Spinal cord (tissue), 9 donors: ENCODE measurements at regions not wholly inside any gene's neighbourhood (a gene's known extent, or its start where the extent isn't known, plus 50 kb on each side); places are given as distances from the start of the nearest gene placed in this dataset.
"Not testable (repeated sequence)": the region's sequence is repeated elsewhere in the genome, so short reads cannot be mapped to it uniquely, and the experiment has no call there.

Experiments used
- DNase-seq, 6 donors: peaks; one replicate each; pipeline versions ENCODE4 v3.0.0 to v3.0.0-alpha.2; 2013 to 2015; ENCODE audit warnings: low spot score in 6 of 6, low read depth in 4 of 6
- H3K27ac ChIP-seq: one replicate; pipeline ENCODE4 v1.5.1; 2013; ENCODE audit warnings: low read depth, low read length, control low read depth
- H3K27me3 ChIP-seq: one replicate; pipeline ENCODE4 v1.6.1; 2013; ENCODE audit warnings: low read length; ENCODE audit not compliant: control insufficient read depth, insufficient read depth
- H3K36me3 ChIP-seq: one replicate; pipeline ENCODE4 v1.6.1; 2013; ENCODE audit warnings: low read length; ENCODE audit not compliant: control insufficient read depth, insufficient read depth
- H3K4me1 ChIP-seq: one replicate; pipeline ENCODE4 v1.6.1; 2013; ENCODE audit warnings: low read length; ENCODE audit not compliant: control insufficient read depth, insufficient read depth
- H3K4me3 ChIP-seq: one replicate; pipeline ENCODE4 v1.5.1; 2013; ENCODE audit warnings: low read depth, low read length, control low read depth
- H3K9me3 ChIP-seq: one replicate; pipeline ENCODE4 v1.6.1; 2013; ENCODE audit warnings: low read length; ENCODE audit not compliant: control insufficient read depth, insufficient read depth
- WGBS: methylation state at CpG from one replicate; pipeline ENCODE4 v1.1.5; 2013; ENCODE audit warnings: missing lambda C conversion rate; ENCODE audit not compliant: insufficient coverage; 5-methylcytosine and 5-hydroxymethylcytosine counted together
- donor health status: healthy.

DNA sequence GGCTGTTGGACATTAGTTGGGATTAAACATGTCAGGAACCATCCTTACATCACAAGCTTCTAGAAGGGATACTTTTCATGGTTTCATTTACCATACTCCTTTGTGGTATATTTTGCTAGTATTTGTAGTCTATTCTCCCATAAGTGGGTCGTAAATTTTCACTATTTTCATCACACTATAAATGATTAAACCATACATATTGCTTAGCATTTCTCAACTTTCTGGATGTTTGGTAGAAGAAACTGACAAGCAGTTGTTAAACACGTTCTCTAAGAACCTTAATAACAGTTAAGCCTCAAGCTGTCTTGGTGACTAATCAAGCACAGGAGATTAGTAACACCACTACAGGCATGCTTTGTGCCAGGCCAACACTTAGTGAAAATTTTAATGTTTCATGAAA lies 375.5 kb downstream of the NAF1 start:
- DNase-seq, result no peak
- WGBS, result no CpG with 5 or more reads among the region's 2 CpGs
- no peaks in the 10 kb centered on the region for H3K9me3 ChIP-seq
- no peaks in the 10 kb centered on the region for H3K27me3 ChIP-seq
- H3K4me1 ChIP-seq, result no peaks in the 10 kb centered on the region
- no peak overlapping the region for H3K4me3 ChIP-seq
- H3K36me3 ChIP-seq, result no peaks in the 10 kb centered on the region
- no peak overlapping the region for H3K27ac ChIP-seq

DNA sequence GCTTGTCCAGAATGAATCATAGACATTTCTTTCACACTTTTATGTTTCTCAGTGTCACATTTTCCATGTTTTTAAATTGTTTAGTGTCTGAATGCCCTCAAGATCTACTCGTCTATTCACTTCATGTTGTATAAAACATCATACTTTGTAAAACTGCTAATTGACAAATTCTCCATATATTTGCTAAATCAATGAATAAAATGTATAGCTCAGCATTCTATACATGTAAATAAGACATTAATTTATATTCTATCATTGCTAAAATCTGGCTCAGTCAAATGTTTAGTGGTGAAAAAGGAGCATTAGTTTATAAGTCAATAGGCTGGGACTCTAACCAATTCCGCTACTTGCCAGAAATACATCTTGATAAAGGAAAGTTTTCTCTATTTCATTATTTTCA lies 379.6 kb downstream of the NAF1 start:
- H3K4me3 ChIP-seq, result no peak overlapping the region
- no peaks in the 10 kb centered on the region for H3K36me3 ChIP-seq
- H3K9me3 ChIP-seq, result no peaks in the 10 kb centered on the region
- no peak overlapping the region for H3K27ac ChIP-seq
- H3K4me1 ChIP-seq, result no peaks in the 10 kb centered on the region
- WGBS, result no CpG with 5 or more reads among the region's 2 CpGs
- no peaks in the 10 kb centered on the region for H3K27me3 ChIP-seq
- no peak for DNase-seq

DNA sequence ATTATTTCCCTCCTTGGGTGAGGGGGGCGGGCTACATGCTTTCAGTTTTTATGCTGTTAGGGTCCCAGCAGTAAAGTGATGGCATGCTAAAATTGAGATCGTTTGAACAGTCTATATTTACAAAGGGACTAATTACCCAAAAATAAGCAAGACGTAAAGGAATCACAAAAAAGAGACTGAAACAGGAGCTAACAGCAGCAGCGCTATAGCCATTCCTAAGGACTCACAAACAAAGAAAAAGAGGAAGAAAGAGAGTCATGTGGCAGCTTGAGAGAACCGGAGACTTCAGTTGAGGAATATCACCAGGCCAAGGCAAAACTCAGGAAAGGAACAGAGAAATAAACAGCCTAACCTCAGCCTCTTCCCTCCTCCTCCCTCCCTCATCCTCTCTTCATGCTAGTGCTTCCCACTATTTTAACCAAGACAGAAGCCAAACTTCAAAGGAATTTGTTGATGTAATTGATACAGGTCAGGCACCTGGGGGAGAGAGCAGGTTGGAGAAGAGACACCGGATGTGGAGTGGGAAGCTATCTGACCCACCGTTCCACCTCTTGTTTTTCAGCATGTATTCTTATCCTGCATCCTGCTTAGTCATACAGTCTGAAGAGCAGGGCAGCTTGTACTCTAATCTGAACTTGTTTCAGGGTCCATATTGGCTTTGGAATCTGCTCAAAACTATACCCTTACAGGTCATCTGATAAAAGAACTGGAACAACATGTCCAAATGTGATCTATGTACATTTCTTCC lies 383.7 kb downstream of the NAF1 start:
- Histone ChIP-seq H3K4me1 (no peaks in the 10 kb centered on the region), H3K36me3 (no peaks in the 10 kb centered on the region), H3K27ac (no peak overlapping the region), H3K4me3 (no peak overlapping the region), H3K27me3 (no peaks in the 10 kb centered on the region), H3K9me3 (no peaks in the 10 kb centered on the region)
- peak in 1 of 6 donors; percentile 28 for DNase-seq
- WGBS, result 40% methylated on average over 1 of the region's 7 CpGs

DNA sequence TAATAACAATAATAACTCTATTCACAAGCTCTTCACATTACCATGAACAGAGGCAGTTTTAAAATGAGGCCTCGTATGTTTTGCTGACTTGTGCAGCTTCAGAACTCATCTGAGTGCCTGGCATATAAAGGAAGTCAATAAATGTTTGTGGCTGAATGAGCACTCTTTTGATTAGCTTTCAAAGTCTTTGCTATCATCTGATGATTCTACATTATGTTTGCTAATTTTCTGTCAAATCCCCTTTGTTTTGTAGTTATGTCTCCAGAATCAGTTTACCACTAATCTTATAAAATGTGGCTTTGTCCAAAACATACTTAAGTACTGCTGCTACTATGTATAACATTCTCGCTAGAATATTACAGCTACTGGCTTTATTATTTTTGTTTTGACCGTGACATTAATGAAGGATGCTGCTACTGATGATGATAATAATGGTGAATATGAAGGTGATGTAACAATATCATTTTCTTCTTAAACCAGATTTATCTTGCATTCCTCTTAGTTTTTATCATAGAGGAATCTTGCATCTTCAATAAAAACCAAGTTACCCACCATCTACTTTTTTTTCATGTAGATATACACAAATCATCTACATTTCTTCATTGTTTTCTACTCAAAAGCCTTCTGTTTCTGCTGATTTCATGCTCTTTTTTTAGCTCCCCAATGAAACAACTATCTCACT lies 384.5 kb downstream of the NAF1 start:
- DNase-seq, result peak in 1 of 6 donors; percentile 45

DNA sequence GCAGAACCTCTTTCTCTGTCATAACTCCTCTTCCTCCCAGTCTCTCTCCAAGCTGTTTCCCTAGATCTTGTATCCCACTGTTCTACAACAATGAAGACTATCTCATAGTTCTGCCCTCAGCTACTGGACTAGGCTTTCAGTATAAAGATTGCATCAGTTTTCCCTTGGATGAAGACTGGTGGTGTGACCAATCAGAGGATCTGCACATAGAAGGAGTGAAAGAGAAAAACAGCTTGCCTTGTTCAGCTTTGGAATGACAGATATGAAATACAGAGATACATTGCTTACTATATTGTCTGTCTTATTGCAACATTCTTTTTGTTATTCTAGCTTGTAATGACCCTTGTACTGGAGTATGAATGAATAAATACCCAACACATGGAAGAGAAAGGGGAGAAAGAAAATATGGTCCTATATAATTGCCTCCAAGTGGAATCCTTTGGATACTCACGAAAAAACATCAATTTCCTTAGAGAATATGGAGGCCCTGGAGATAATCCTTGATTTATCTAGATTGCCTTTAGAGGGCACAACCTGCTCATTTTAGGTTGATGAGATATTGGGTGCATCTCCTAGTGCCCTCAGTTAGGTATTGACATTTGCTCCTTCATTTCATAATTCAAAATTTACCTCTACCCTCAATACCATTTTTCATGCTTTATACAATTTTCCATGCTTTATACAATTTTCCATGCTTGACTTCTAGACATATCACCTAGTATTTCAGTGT lies 395.8 kb downstream of the NAF1 start:
- Histone ChIP-seq H3K4me1 (no peaks in the 10 kb centered on the region), H3K36me3 (no peaks in the 10 kb centered on the region), H3K4me3 (no peak overlapping the region), H3K27ac (no peak overlapping the region), H3K27me3 (no peaks in the 10 kb centered on the region), H3K9me3 (no peaks in the 10 kb centered on the region)
- no CpG with 5 or more reads among the region's 1 CpG for WGBS
- no peak for DNase-seq

More for the DNA sequence above, 384.5 kb downstream of the NAF1 start:
- no peaks in the 10 kb centered on the region for H3K36me3 ChIP-seq
- no peak overlapping the region for H3K4me3 ChIP-seq
- no CpG with 5 or more reads among the region's 3 CpGs for WGBS
- no peaks in the 10 kb centered on the region for H3K27me3 ChIP-seq
- no peaks in the 10 kb centered on the region for H3K4me1 ChIP-seq
- no peak overlapping the region for H3K27ac ChIP-seq
- no peaks in the 10 kb centered on the region for H3K9me3 ChIP-seq

DNA sequence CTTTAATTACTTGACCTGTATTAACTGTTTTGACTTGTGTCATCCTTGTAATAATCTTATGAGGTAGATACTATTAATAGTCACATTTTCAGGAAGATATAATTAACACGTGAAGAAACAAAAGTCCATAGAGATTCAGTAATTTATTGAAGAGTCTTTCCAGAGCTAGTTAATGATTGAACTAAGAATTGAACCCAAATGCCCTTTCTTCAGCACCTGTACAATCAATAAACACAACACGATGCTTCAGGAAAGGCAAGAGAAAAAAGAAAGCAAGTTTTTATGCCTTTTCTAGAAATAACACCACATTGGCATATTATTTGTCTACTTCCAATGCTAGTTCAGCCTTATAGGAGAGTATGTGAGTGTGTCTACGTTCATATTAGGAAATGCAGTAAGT lies 399.6 kb downstream of the NAF1 start:
- no peaks in the 10 kb centered on the region for H3K27me3 ChIP-seq
- no peak for DNase-seq
- no peaks in the 10 kb centered on the region for H3K36me3 ChIP-seq
- no peak overlapping the region for H3K4me3 ChIP-seq
- H3K27ac ChIP-seq, result no peak overlapping the region
- H3K4me1 ChIP-seq, result no peaks in the 10 kb centered on the region
- no peaks in the 10 kb centered on the region for H3K9me3 ChIP-seq
- no CpG with 5 or more reads among the region's 3 CpGs for WGBS

DNA sequence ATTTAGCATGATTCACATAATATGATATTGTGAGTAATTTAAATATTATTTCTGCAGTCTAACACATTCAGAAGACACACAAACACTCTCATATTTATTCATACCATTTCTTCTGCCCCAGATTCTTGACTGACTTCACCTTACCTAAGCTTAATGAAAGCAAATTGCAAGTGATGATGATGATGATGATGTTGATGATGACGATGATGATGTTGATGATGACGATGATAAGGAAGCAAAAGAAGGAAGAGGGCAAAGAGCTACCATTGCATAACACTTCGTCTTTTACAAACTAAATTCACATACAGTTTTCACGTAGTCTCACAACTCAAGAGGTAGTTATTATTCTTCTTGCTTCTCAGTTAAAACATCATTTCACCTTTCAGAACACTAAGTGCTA lies 404.7 kb downstream of the NAF1 start:
- H3K4me3 ChIP-seq, result no peak overlapping the region

DNA sequence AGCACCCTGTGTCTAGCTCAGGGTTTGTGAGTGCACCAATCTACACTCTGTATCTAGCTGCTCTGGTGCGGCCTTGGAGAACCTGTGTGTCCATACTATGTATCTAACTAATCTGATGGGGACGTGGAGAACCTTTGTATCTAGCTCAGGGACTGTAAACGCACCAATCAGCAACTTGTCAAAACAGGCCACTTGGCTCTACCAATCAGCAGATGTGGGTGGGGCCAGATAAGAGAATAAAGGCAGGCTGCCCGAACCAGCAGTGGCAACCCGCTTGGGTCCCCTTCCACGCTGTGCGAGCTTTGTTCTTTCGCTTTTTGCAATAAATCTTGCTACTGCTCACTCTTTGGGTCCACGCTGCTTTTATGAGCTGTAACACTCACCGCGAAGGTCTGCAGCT lies 426.5 kb downstream of the NAF1 start:
- not testable (repeated sequence) for H3K27ac ChIP-seq, H3K4me1 ChIP-seq, H3K4me3 ChIP-seq, H3K36me3 ChIP-seq, H3K27me3 ChIP-seq, H3K9me3 ChIP-seq, DNase-seq
- 94% methylated on average over 6 of the region's 11 CpGs for WGBS

More for the DNA sequence above, 404.7 kb downstream of the NAF1 start:
- Histone ChIP-seq H3K9me3 (no peaks in the 10 kb centered on the region), H3K27ac (no peak overlapping the region), H3K4me1 (no peaks in the 10 kb centered on the region), H3K36me3 (no peaks in the 10 kb centered on the region), H3K27me3 (no peaks in the 10 kb centered on the region)
- no CpG with 5 or more reads among the region's 4 CpGs for WGBS
- DNase-seq, result no peak

DNA sequence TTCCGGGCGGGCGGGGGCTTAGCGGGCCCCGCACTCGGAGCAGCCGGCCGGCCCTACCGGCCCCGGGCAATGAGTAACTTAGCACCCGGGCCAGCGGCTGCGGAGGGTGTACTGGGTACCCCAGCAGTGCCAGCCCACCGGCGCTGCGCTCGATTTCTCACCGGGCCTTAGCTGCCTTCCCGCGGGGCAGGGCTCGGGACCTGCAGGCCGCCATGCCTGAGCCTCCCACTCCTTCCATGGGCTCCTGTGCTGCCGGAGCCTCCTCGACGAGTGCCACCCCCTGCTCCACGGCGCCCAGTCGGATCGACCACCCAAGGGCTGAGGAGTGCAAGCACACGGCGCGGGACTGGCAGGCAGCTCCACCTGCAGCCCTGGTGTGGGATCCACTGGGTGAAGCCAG lies 427.1 kb downstream of the NAF1 start:
- not testable (repeated sequence) for H3K4me1 ChIP-seq, H3K9me3 ChIP-seq, H3K27ac ChIP-seq, H3K27me3 ChIP-seq, H3K4me3 ChIP-seq, DNase-seq, H3K36me3 ChIP-seq
- 96% methylated on average over 26 of the region's 32 CpGs for WGBS
